Caco-2 (cell line): ENCODE measurements at regions not wholly inside any gene's neighbourhood (a gene's known extent, or its start where the extent isn't known, plus 50 kb on each side); places are given as distances from the start of the nearest gene placed in this dataset.

ENCODE experiments used
- BruUV-seq: library from RNA; stranded (reverse); fragments of 400-500 nt; replicated peaks from 2 replicates; lab custom pipeline; 2021; lab: Mats Ljungman, UMichigan
- CTCF ChIA-PET: fragments of 300-600 bp; sonication (Branson Sonifier 250); formaldehyde crosslinking; loops from one replicate; lab custom pipeline; 2022; ENCODE audit warnings: antibody characterized with exemption; lab: Charles Lee
- POLR2A ChIA-PET: fragments of 300-600 bp; sonication (Branson Sonifier 250); formaldehyde crosslinking; loops from one replicate; lab custom pipeline; 2022; ENCODE audit warnings: antibody characterized with exemption; lab: Charles Lee
- DNase-seq, 2 experiments: peaks; one replicate each; pipeline versions ENCODE4 v3.0.0 to v3.0.0-alpha.2; 2020 to 2022
- H3K27me3 ChIP-seq: replicated peaks from 2 replicates; pipeline ENCODE4 v1.6.0; 2011; ENCODE audit warnings: low read length; ENCODE audit not compliant: control insufficient read depth, insufficient read depth
- H3K36me3 ChIP-seq: 2 replicates; pipeline ENCODE4 v1.5.1; 2011; ENCODE audit warnings: low read length; ENCODE audit not compliant: control insufficient read depth, insufficient read depth
- H3K4me1 ChIP-seq: fragments of 250-450 bp; sonication (Bioruptor Pico); 2 replicates; pipeline ENCODE4 v1.5.1; 2020; ENCODE audit warnings: mild to moderate bottlenecking
- H3K4me3 ChIP-seq: 2 replicates; pipeline ENCODE4 v1.5.1; 2011; ENCODE audit warnings: low read depth, mild to moderate bottlenecking, control low read depth, low read length
- H3K9me3 ChIP-seq: fragments of 250-450 bp; sonication (Bioruptor Pico); 2 replicates; pipeline ENCODE4 v1.5.1; 2020; ENCODE audit warnings: mild to moderate bottlenecking, moderate library complexity
- H3K27ac Mint-ChIP-seq: one replicate; pipeline ENCODE4 v1.8.0; 2022; ENCODE audit warnings: mixed read lengths; ENCODE audit not compliant: unreplicated experiment
- H3K27me3 Mint-ChIP-seq: one replicate; pipeline ENCODE4 v1.8.0; 2022; ENCODE audit warnings: mixed read lengths; ENCODE audit not compliant: insufficient read depth, unreplicated experiment
- H3K36me3 Mint-ChIP-seq: one replicate; pipeline ENCODE4 v1.8.0; 2022; ENCODE audit warnings: mild to moderate bottlenecking, mixed read lengths; ENCODE audit not compliant: insufficient read depth, unreplicated experiment
- H3K4me1 Mint-ChIP-seq: one replicate; pipeline ENCODE4 v1.8.0; 2022; ENCODE audit warnings: low read depth, mixed read lengths; ENCODE audit not compliant: unreplicated experiment
- H3K4me3 Mint-ChIP-seq: one replicate; pipeline ENCODE4 v1.8.0; 2022; ENCODE audit warnings: mild to moderate bottlenecking, moderate library complexity, mixed read lengths; ENCODE audit not compliant: unreplicated experiment
- H3K9me3 Mint-ChIP-seq: one replicate; pipeline ENCODE4 v1.8.0; 2022; ENCODE audit warnings: mixed read lengths; ENCODE audit not compliant: unreplicated experiment
- intact Hi-C: fragments of 100-400 bp; cut with micrococcal nuclease; formaldehyde crosslinking; loops from one replicate; pipeline ENCODE4 v1.10.0; 2022; ENCODE audit not compliant: unreplicated experiment
- TF ChIP-seq, protein P1 (sequence below), 2 experiments: fragments of 200-600 bp in 1 of 2; IDR thresholded peaks; 1 replicate in 1 of 2; 2 replicates in 1 of 2; pipeline versions ENCODE4 v1.5.1 to v1.8.0; 2011 to 2022; ENCODE audit warnings: antibody characterized with exemption in 1 of 2, control low read depth in 1 of 2, inconsistent platforms in 1 of 2, low read depth in 1 of 2, low read length in 1 of 2, mild to moderate bottlenecking in 1 of 2, moderate library complexity in 1 of 2; ENCODE audit not compliant: insufficient read depth in 1 of 2, severe bottlenecking in 1 of 2, unreplicated experiment in 1 of 2

DNA sequence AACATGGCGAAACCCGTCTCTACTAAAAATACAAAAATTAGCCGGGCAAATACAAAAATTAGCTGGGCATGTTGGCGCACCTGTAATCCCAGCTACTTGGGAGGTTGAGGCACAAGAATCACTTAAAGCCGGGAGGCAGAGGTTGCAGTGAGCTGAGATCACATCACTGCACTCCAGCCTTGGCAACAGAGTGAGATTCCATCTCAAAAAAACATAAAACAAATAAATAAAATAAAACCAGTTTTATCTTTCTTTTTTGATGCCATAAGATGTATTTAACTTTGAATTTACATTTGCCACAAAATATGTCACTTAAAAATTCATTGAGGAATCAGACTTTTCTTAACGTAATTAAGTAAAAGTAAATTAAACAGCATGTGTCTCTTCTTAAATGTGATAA is 113.3 kb upstream of the ERRFI1 start:
- no peak overlapping the region for H3K4me3 Mint-ChIP-seq
- intact Hi-C loops, result no loop called here
- TF ChIP-seq, protein P1, sequence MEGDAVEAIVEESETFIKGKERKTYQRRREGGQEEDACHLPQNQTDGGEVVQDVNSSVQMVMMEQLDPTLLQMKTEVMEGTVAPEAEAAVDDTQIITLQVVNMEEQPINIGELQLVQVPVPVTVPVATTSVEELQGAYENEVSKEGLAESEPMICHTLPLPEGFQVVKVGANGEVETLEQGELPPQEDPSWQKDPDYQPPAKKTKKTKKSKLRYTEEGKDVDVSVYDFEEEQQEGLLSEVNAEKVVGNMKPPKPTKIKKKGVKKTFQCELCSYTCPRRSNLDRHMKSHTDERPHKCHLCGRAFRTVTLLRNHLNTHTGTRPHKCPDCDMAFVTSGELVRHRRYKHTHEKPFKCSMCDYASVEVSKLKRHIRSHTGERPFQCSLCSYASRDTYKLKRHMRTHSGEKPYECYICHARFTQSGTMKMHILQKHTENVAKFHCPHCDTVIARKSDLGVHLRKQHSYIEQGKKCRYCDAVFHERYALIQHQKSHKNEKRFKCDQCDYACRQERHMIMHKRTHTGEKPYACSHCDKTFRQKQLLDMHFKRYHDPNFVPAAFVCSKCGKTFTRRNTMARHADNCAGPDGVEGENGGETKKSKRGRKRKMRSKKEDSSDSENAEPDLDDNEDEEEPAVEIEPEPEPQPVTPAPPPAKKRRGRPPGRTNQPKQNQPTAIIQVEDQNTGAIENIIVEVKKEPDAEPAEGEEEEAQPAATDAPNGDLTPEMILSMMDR (IDR thresholded peaks at IDR 0.05; ENCODE audit: insufficient read depth in 1 of 2, low read depth in 1 of 2, low read length in 1 of 2, severe bottlenecking in 1 of 2, unreplicated experiment in 1 of 2), result no peak
- no peak for DNase-seq
- H3K9me3 Mint-ChIP-seq, result no peaks in the 10 kb centered on the region
- Histone ChIP-seq H3K27me3 (no peaks in the 10 kb centered on the region), H3K9me3 (no peaks in the 10 kb centered on the region), H3K36me3 (no peaks in the 10 kb centered on the region), H3K4me1 (peaks cover 5% of the 10 kb centered on the region; the same call in 1 of the 2 replicates), H3K4me3 (no peak overlapping the region)
- H3K27ac Mint-ChIP-seq, result no peak overlapping the region
- H3K4me1 Mint-ChIP-seq, result no peaks in the 10 kb centered on the region
- H3K36me3 Mint-ChIP-seq, result no peaks in the 10 kb centered on the region
- no peaks in the 10 kb centered on the region for H3K27me3 Mint-ChIP-seq
- ChIA-PET POLR2A (no interaction called here), CTCF (no interaction called here)
- BruUV-seq, result no TSS peak

DNA sequence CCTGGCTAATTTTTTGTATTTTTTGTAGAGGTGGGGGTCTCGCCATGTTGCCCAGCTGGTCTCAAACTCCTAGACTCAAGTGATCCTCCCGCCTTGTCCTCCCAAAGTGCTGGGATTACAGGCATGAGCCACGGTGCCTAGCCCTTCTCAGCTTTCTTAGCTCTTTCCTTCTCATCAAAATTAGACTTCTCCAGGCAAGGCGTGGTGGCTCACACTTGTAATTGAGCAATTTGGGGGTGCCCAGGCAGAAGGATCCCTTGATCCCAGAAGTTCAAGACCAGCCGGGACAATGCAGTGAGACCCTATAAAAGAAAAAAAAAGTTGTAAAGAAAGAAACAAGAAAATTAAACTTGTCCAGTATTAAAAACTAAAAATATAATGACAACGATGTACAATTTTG is 112.6 kb upstream of the ERRFI1 start:
- DNase-seq, result no peak
- H3K9me3 ChIP-seq, result no peaks in the 10 kb centered on the region
- intact Hi-C loops, result no loop called here
- no TSS peak for BruUV-seq
- Mint-ChIP-seq H3K4me3 (no peak overlapping the region), H3K36me3 (no peaks in the 10 kb centered on the region), H3K4me1 (no peaks in the 10 kb centered on the region), H3K27ac (no peak overlapping the region), H3K9me3 (no peaks in the 10 kb centered on the region), H3K27me3 (no peaks in the 10 kb centered on the region)
- H3K27me3 ChIP-seq, result no peaks in the 10 kb centered on the region
- H3K4me1 ChIP-seq, result peaks cover 5% of the 10 kb centered on the region; the same call in 1 of the 2 replicates
- POLR2A ChIA-PET, result no interaction called here
- H3K4me3 ChIP-seq, result no peak overlapping the region
- TF ChIP-seq, protein P1 (IDR thresholded peaks at IDR 0.05; ENCODE audit: insufficient read depth in 1 of 2, low read depth in 1 of 2, low read length in 1 of 2, severe bottlenecking in 1 of 2, unreplicated experiment in 1 of 2), result no peak
- H3K36me3 ChIP-seq, result no peaks in the 10 kb centered on the region
- CTCF ChIA-PET, result no interaction called here

DNA sequence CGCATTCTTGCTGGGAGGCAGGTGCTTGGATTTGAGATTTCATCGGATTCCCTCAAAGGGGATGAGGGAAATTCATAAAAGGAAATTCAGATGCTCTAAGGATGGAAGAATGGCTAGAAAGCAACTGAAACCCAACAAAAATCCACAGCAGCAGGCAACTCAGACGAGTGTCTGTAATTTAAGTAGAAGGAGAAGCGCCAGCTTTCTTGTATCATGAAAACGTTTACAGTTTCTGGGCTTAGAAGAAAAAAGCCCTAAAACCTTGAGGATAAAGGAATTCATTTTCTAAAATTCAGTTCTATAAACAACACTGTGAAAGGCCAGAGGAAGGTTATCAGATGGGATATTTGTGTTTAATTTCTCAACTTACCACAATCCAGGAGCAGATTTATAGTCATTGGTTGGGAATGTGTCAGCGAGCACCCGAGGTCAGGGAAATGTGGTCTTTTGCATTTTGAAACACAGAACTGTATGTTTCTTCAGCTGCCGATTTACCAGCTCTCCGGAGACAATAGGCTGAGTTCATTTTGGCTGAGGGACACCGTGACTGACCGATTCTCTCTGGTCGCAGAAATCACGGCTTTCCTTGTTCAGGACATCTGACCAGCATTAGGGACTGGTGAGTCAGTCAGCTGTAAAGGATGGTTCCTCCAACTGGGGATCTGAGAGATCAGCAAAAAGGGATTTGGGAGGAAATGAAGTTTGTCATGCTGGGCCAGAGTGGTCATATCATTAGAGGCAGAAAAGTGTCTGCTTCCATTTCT is 111.6 kb upstream of the ERRFI1 start:
- POLR2A ChIA-PET, result no interaction called here
- no peak for DNase-seq
- Histone ChIP-seq H3K9me3 (no peaks in the 10 kb centered on the region), H3K36me3 (no peaks in the 10 kb centered on the region), H3K4me3 (no peak overlapping the region), H3K27me3 (no peaks in the 10 kb centered on the region), H3K4me1 (peaks cover 5% of the 10 kb centered on the region; the same call in 1 of the 2 replicates)
- intact Hi-C loops, result no loop called here
- H3K36me3 Mint-ChIP-seq, result no peaks in the 10 kb centered on the region
- CTCF ChIA-PET, result no interaction called here
- no TSS peak for BruUV-seq
- TF ChIP-seq, protein P1 (IDR thresholded peaks at IDR 0.05; ENCODE audit: insufficient read depth in 1 of 2, low read depth in 1 of 2, low read length in 1 of 2, severe bottlenecking in 1 of 2, unreplicated experiment in 1 of 2), result no peak
- no peaks in the 10 kb centered on the region for H3K4me1 Mint-ChIP-seq
- no peak overlapping the region for H3K4me3 Mint-ChIP-seq
- no peaks in the 10 kb centered on the region for H3K9me3 Mint-ChIP-seq
- H3K27me3 Mint-ChIP-seq, result no peaks in the 10 kb centered on the region
- no peak overlapping the region for H3K27ac Mint-ChIP-seq
